ENCODE measurements at regions not wholly inside any gene's neighbourhood (a gene's known extent, or its start where the extent isn't known, plus 50 kb on each side); places are given as distances from the start of the nearest gene placed in this dataset.

DNA sequence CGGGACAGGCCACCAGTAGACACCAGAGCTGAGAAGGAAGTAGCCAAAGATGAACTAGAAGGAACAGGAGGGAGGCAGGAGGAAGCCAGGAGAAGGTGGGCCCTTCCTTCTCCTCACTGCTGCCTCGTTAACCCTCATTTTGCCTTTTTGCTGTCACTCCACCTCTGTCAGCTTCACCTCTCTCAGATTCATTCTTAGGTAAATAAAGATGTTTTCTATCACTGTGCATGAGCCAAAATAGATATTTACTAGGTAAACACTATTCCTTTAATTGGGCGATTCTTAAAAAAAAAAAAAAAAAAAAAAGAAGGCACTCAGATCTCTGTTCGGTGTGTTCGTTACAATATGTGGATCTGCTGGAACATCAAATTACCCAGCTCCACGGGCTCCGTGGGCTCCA is 112.3 kb downstream of the GLUL start:
- no peak for FAIRE-seq

DNA sequence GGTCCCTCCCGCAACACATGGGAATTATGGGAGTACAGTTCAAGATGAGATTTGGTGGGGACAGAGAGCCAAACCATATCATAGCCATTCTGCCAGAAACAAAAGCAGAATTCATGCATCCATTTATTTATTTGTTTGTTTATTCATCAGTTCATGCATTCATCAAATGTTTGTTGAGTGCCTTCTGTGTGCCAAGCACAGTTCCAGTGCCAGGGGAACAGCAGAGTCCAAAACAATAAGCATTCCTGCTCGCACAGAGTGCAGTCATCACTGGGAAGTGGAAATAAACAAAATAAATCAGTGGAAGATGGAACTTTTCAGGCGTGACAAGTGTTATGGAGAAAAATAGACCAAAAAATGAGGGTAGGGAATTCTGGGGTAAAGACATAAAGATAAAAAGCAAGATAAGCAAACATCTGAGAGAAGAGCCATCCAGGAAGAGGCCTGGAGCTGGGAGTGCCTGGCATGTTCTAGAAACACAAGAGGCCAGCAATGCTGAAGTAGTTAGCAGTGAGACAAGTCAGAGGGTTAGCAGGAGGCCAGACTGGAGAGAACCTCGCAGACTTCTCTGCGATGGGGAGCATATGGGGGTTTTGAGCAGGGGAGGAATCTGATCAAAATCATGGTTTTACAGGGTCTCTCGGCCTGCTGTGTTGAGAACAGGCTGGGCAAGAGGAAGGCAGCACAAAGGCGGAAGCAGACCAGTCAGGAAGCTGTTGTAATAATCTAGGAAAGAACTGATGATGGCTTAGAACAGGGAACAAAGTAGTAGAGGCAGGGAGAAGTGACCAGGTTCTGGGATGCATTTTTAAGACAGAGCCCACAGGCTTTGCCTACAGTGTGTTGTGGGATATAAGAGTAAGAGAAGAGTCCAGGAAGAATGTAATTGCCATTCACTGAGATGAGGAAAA is 113.2 kb downstream of the GLUL start:
- Histone ChIP-seq H3K4me3 (no peak overlapping the region), H3K36me3 (ENCODE audit: control insufficient read depth, insufficient read depth, low read length) (no peaks in the 10 kb centered on the region), H3K79me2 (ENCODE audit: control insufficient read depth, insufficient read depth, low read length) (no peaks in the 10 kb centered on the region), H3K27me3 (ENCODE audit: control insufficient read depth in 2 of 2, insufficient read depth in 2 of 2, low read length in 2 of 2) (no peaks in the 10 kb centered on the region), H3K4me1 (replicated peaks in 1 of 2; ENCODE audit: control insufficient read depth in 2 of 2, insufficient read depth in 2 of 2, low read length in 2 of 2) (peaks cover 3 to 8% of the 10 kb centered on the region in 2 experiments; a peak in 3 of 5 replicates), H2AFZ (ENCODE audit: low read depth, low read length) (peak overlapping the region; percentile 22; the same call in 1 of the 2 replicates), H3K9me1 (ENCODE audit: control insufficient read depth, insufficient read depth, low read length) (no peaks in the 10 kb centered on the region), H3K27ac (ENCODE audit: extremely low read depth, low read depth, low read length) (no peak overlapping the region), H3K9me3 (replicated peaks; ENCODE audit: control insufficient read depth, insufficient read depth, low read depth, low read length) (no peaks in the 10 kb centered on the region), H3K4me2 (ENCODE audit: insufficient read depth, low read length) (no peak overlapping the region), H3K9ac (ENCODE audit: insufficient read depth in 1 of 2, low read depth in 2 of 2, low read length in 2 of 2) (no peak overlapping the region), H4K20me1 (replicated peaks; ENCODE audit: control insufficient read depth, insufficient read depth, low read length) (no peaks in the 10 kb centered on the region)
- ChIA-PET POLR2A (interaction anchor here (1.0 to 3.2 kb wide), 5 partner anchors 10 to 113 kb away, joined by 3 to 25 read pairs (median 9); partner anchors contain the start of gene GLUL), CTCF (ENCODE audit: low intra/inter-chr PET ratio) (interaction anchor here (0.6 kb wide), 1 partner anchor 119 kb away, joined by 3 read pairs; no protein-coding TSS in a partner anchor)
- intact Hi-C loops (cut with micrococcal nuclease), result no loop called here
- FAIRE-seq (no peak), ATAC-seq (no peak), DNase-seq (ENCODE audit: extremely low read depth in 1 of 4, low spot score in 3 of 4) (no peak)
- 84% methylated on average over 7 of the region's 7 CpGs for WGBS (ENCODE audit: insufficient coverage, low coverage, missing lambda C conversion rate)
- no TSS peak for BruUV-seq (replicated peaks)
- in situ Hi-C loops (cut with MboI), result no loop called here
- TF ChIP-seq ZNF282 (CRISPR knock-in tag; IDR thresholded peaks at IDR 0.05), result no peak
- TF ChIP-seq ZNF830 (CRISPR knock-in tag; IDR thresholded peaks at IDR 0.05), result no peak
- no peak for TF ChIP-seq SIX5 (IDR thresholded peaks at IDR 0.05; ENCODE audit: borderline replicate concordance in 1 of 2, insufficient read depth in 1 of 2, low read depth in 1 of 2, low read length in 2 of 2)
- TF ChIP-seq KHSRP (IDR thresholded peaks at IDR 0.05), result no peak
- TF ChIP-seq TAF1 (IDR thresholded peaks at IDR 0.05; ENCODE audit: control insufficient read depth, extremely low read depth, insufficient read depth, low read length, severe bottlenecking), result no peak
- no peak for TF ChIP-seq TSC22D4 (tag; IDR thresholded peaks at IDR 0.05)
- no peak for TF ChIP-seq RBM15 (IDR thresholded peaks at IDR 0.05; ENCODE audit: insufficient read depth, low read length)
- TF ChIP-seq, protein P1, sequence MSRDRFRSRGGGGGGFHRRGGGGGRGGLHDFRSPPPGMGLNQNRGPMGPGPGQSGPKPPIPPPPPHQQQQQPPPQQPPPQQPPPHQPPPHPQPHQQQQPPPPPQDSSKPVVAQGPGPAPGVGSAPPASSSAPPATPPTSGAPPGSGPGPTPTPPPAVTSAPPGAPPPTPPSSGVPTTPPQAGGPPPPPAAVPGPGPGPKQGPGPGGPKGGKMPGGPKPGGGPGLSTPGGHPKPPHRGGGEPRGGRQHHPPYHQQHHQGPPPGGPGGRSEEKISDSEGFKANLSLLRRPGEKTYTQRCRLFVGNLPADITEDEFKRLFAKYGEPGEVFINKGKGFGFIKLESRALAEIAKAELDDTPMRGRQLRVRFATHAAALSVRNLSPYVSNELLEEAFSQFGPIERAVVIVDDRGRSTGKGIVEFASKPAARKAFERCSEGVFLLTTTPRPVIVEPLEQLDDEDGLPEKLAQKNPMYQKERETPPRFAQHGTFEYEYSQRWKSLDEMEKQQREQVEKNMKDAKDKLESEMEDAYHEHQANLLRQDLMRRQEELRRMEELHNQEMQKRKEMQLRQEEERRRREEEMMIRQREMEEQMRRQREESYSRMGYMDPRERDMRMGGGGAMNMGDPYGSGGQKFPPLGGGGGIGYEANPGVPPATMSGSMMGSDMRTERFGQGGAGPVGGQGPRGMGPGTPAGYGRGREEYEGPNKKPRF (IDR thresholded peaks at IDR 0.05; ENCODE audit: low read depth, low read length), result no peak
- no peak for TF ChIP-seq FOS (IDR thresholded peaks at IDR 0.05; ENCODE audit: extremely low read depth, insufficient read length)
- no peak for TF ChIP-seq HMG20A (CRISPR knock-in tag; conservative IDR thresholded peaks at IDR 0.05)
- TF ChIP-seq STAG1 (CRISPR knock-in tag; IDR thresholded peaks at IDR 0.05; ENCODE audit: borderline replicate concordance), result no peak

More for the DNA sequence above, 112.3 kb downstream of the GLUL start:
- TF ChIP-seq FOXM1 (IDR thresholded peaks at IDR 0.05; ENCODE audit: low read depth), result no peak
- no peak for TF ChIP-seq FOXM1 (CRISPR knock-in tag; IDR thresholded peaks at IDR 0.05; ENCODE audit: low read depth)
- no peak for TF ChIP-seq KDM2B (CRISPR knock-in tag; IDR thresholded peaks at IDR 0.05)
- intact Hi-C loops (cut with micrococcal nuclease), result no loop called here
- Histone ChIP-seq H3K4me1 (replicated peaks in 1 of 2; ENCODE audit: control insufficient read depth in 2 of 2, insufficient read depth in 2 of 2, low read length in 2 of 2) (peaks cover 3 to 8% of the 10 kb centered on the region in 2 experiments; a peak in 3 of 5 replicates), H3K4me3 (no peak overlapping the region), H2AFZ (ENCODE audit: low read depth, low read length) (peak overlapping the region; percentile 22; the same call in 1 of the 2 replicates), H3K9me1 (ENCODE audit: control insufficient read depth, insufficient read depth, low read length) (no peaks in the 10 kb centered on the region), H3K27ac (ENCODE audit: extremely low read depth, low read depth, low read length) (no peak overlapping the region), H3K36me3 (ENCODE audit: control insufficient read depth, insufficient read depth, low read length) (no peaks in the 10 kb centered on the region), H3K4me2 (ENCODE audit: insufficient read depth, low read length) (no peak overlapping the region), H3K79me2 (ENCODE audit: control insufficient read depth, insufficient read depth, low read length) (no peaks in the 10 kb centered on the region), H3K9ac (ENCODE audit: insufficient read depth in 1 of 2, low read depth in 2 of 2, low read length in 2 of 2) (no peak overlapping the region; a peak in 1 of 4 replicates), H3K27me3 (ENCODE audit: control insufficient read depth in 2 of 2, insufficient read depth in 2 of 2, low read length in 2 of 2) (no peaks in the 10 kb centered on the region), H3K9me3 (replicated peaks; ENCODE audit: control insufficient read depth, insufficient read depth, low read depth, low read length) (no peaks in the 10 kb centered on the region), H4K20me1 (replicated peaks; ENCODE audit: control insufficient read depth, insufficient read depth, low read length) (no peaks in the 10 kb centered on the region)
- no peak for ATAC-seq
- DNase-seq (ENCODE audit: extremely low read depth in 1 of 4, low spot score in 3 of 4), result no peak
- in situ Hi-C loops (cut with MboI), result no loop called here
- 63% methylated on average over 5 of the region's 7 CpGs for WGBS (ENCODE audit: insufficient coverage, low coverage, missing lambda C conversion rate)
- BruUV-seq (replicated peaks), result no TSS peak
- ChIA-PET POLR2A (interaction anchor here (1.0 to 3.2 kb wide), 6 partner anchors 8 to 112 kb away, joined by 3 to 25 read pairs (median 8); partner anchors contain the start of gene GLUL), CTCF (ENCODE audit: low intra/inter-chr PET ratio) (interaction anchor here (0.6 kb wide), 1 partner anchor 118 kb away, joined by 3 read pairs; no protein-coding TSS in a partner anchor)

Measured in K562 (cell line).